ENCODE measurements at regions not wholly inside any gene's neighbourhood (a gene's known extent, or its start where the extent isn't known, plus 50 kb on each side); places are given as distances from the start of the nearest gene placed in this dataset.

GRCh38 chr6:23620911-23621401 lies 505.1 kb upstream of the NRSN1 start:
- DNase-seq (ENCODE audit: low read depth, low spot score) (no peak), FAIRE-seq (no peak)
- dilution Hi-C loops (cut with MboI; ENCODE audit: extremely low pct_ligation_motif_present, low sequenced_read_pairs), result no loop called here
- no peaks in the 10 kb centered on the region for H3K27me3 ChIP-seq (ENCODE audit: control insufficient read depth in 2 of 2, insufficient read depth in 2 of 2, low read length in 2 of 2)
- no peak overlapping the region for H3K27ac ChIP-seq (ENCODE audit: insufficient read depth, low read depth, low read length)
- intact Hi-C loops (cut with micrococcal nuclease), result no loop called here
- TF ChIP-seq JUN (IDR thresholded peaks at IDR 0.05; ENCODE audit: borderline replicate concordance, insufficient read depth, insufficient read length, low read depth), result no peak
- no peak for TF ChIP-seq MYC (IDR thresholded peaks at IDR 0.05; ENCODE audit: low read depth, low read length)
- TF ChIP-seq MAX (IDR thresholded peaks at IDR 0.05; ENCODE audit: insufficient read depth, insufficient read length), result no peak
- TF ChIP-seq POLR2A (IDR thresholded peaks at IDR 0.05; ENCODE audit: low read depth, low read length), result no peak
- TF ChIP-seq GATA2 (IDR thresholded peaks at IDR 0.05; ENCODE audit: insufficient read depth, insufficient read length, low read depth, low read length), result no peak
- TF ChIP-seq EZH2 (IDR thresholded peaks at IDR 0.05; ENCODE audit: borderline replicate concordance, low read depth, low read length, severe bottlenecking), result no peak
- TF ChIP-seq POLR2AphosphoS5 (IDR thresholded peaks at IDR 0.05; ENCODE audit: insufficient read depth, low read depth, low read length), result no peak
- TF ChIP-seq CTCF (IDR thresholded peaks at IDR 0.05; ENCODE audit: extremely low read depth in 1 of 2, insufficient read depth in 1 of 2, low read depth in 1 of 2, low read length in 2 of 2), result no peak
- no peak for TF ChIP-seq FOS (IDR thresholded peaks at IDR 0.05; ENCODE audit: borderline replicate concordance, insufficient read depth, low read length)
- ChIA-PET CTCF (no interaction called here), POLR2A (no interaction called here)
- H3K4me1 ChIP-seq (ENCODE audit: control insufficient read depth, extremely low read depth, insufficient read depth, low read length), result no peaks in the 10 kb centered on the region
- no peaks in the 10 kb centered on the region for H3K9me3 ChIP-seq (replicated peaks; ENCODE audit: control insufficient read depth, insufficient read depth, low read length)
- H3K4me3 ChIP-seq (replicated peaks in 1 of 3; ENCODE audit: insufficient read depth in 1 of 3, low read depth in 1 of 3, low read length in 3 of 3), result no peak overlapping the region
- no peak overlapping the region for H2AFZ ChIP-seq (ENCODE audit: low read depth, low read length)
- H3K9me1 ChIP-seq (replicated peaks; ENCODE audit: control insufficient read depth, extremely low read depth, insufficient read depth, low read length), result no peaks in the 10 kb centered on the region
- no peaks in the 10 kb centered on the region for H4K20me1 ChIP-seq (replicated peaks; ENCODE audit: control insufficient read depth, extremely low read depth, insufficient read depth, low read length)
- H3K4me2 ChIP-seq (ENCODE audit: insufficient read depth, low read length), result no peak overlapping the region
- no peak overlapping the region for H3K9ac ChIP-seq (replicated peaks; ENCODE audit: extremely low read depth, insufficient read depth, low read length)
- no peaks in the 10 kb centered on the region for H3K36me3 ChIP-seq (ENCODE audit: control insufficient read depth in 2 of 2, extremely low read depth in 1 of 2, insufficient read depth in 2 of 2, low read length in 2 of 2)
- no peaks in the 10 kb centered on the region for H3K79me2 ChIP-seq (ENCODE audit: control insufficient read depth, insufficient read depth, low read length)
- BruUV-seq (replicated peaks), result no TSS peak
